Activated CD8-positive, alpha-beta memory T cell treated with anti-CD3 and anti-CD28 coated beads for 24 hours (primary cell): ENCODE measurements at regions not wholly inside any gene's neighbourhood (a gene's known extent, or its start where the extent isn't known, plus 50 kb on each side); places are given as distances from the start of the nearest gene placed in this dataset.

Experiments
- DNase-seq: peaks from one replicate; pipeline ENCODE4 v3.0.0-alpha.2; 2020

DNA sequence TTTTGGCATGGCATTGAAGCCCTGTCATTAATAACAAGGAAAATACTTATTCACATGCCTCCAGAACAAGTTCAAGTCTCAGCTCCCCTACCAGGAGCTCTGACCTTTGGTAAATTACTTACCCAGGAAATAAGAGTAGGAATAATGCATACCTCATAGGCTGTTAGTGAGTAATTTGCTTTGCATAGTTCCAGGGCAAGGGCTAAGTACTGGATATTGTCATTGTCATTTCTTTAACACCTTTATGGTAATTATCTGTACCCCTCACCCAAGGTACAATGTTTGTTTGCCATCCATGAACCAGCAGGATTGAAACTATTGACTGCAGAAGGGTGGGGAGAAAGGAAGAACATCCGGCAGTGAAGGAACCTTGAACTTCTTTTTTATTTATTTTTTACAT, 148.5 kb downstream of the SOX2 start:
- no peak for DNase-seq

GRCh38 chr3:181862502-181862901, 150.8 kb downstream of the SOX2 start:
- DNase-seq, result no peak

- DNase-seq, result no peak
These were observed 156.9 kb downstream of the SOX2 start for GRCh38 chr3:181868576-181869082.

DNA sequence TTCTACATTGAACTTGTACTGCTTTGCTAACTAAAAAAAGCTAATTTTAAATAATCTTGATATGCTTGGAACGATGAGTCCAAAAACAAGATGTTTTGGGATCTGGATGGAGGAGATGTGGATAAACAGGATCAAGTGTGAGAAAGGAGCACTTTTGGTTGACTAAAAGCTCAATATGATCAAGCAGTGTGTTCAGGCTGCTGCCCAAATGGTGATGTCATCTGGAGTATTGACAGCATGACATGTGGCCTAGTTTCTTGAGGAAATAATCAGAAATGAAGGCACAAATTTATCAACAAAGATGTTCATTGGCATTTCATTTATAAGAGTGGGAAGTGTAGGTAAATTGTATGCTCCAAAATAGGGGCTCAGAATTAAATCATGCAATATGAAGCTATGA, 161.2 kb downstream of the SOX2 start:
- no peak for DNase-seq

GRCh38 chr3:181879926-181880325, 168.2 kb downstream of the SOX2 start:
- DNase-seq, result no peak

- DNase-seq, result no peak
These were observed 168.6 kb downstream of the SOX2 start for GRCh38 chr3:181880331-181880730.

- no peak for DNase-seq
These were observed 170.0 kb downstream of the SOX2 start for GRCh38 chr3:181881749-181882148.

- no peak for DNase-seq
These were observed 174.3 kb downstream of the SOX2 start for GRCh38 chr3:181885868-181886630.

DNA sequence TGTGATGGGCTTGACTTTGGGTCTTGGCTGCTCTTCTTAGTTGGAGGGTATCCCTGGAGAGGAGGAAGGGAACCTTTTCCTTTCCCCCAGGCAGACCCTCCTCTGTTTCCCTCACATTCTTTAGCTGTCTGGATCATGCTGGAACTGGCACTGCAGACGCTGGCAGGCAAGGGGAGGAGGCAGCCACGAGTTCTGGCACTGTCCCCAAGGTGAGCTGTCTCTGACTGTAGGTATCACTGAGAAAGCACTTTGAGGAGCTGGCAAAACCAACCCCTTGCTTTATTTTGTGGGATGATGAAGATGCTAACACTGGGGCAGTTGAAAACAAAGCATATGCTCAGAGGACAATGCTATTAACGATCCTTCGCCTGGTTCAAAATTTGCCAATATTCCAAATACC, 175.0 kb downstream of the SOX2 start:
- DNase-seq, result no peak

- DNase-seq, result no peak
These were observed 176.0 kb downstream of the SOX2 start for GRCh38 chr3:181887685-181888084.

DNA sequence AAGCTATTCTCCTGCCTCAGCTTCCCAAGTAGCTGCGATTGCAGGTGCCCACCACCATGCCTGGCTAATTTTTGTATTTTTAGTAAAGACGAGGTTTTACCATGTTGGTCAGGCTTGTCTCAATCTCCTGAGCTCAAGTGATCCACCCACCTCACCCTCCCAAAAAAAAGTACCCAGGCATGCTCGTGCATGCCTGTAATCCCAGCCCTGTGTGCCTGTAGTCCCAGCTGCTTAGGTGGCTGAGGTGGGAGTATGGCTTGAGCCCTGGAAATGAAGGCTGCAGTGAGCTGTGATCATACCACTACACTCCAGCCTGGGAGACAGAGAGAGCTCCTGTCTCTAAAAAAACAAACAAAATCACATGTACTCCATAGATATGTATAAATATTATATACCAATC, 176.5 kb downstream of the SOX2 start:
- DNase-seq, result no peak

DNA sequence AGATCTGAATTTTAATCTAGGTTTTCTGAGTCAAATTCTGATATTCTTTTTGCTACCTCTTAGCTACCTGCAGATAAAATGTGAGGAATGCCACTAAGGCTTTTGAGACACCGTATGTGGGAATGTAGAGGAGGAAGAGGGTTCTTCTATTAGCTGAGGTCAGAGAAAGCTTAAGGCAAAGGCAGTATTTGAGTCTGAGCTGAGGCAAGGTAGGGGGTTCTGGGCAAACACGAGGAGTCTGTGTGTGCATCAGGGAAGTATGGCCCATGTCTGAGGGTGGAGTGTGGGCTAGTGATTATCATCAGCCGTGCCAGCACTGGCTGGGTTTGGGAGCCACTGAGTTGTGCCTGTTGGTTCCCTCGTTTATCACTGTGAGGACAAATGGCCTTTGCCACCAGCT, 181.1 kb downstream of the SOX2 start:
- DNase-seq, result no peak

DNA sequence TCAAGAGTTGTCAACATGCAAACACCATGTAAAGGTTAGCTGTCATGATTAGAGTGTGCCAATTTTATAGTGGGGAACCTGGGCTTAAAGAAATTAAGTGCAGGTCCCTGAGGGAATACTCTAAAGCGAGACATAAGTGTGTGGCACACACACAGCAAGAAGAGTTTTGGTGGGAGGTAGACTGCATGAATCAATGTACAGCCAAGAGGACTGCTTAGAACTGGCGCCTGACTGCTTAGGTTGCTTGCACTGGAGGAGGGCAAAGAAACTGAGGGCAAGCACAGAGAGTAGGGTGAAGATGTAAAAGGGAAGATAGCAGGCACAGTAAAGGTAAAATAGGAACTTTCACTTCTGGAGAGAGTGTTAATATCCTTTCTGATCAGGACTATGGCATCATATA, 184.9 kb downstream of the SOX2 start:
- DNase-seq, result no peak

DNA sequence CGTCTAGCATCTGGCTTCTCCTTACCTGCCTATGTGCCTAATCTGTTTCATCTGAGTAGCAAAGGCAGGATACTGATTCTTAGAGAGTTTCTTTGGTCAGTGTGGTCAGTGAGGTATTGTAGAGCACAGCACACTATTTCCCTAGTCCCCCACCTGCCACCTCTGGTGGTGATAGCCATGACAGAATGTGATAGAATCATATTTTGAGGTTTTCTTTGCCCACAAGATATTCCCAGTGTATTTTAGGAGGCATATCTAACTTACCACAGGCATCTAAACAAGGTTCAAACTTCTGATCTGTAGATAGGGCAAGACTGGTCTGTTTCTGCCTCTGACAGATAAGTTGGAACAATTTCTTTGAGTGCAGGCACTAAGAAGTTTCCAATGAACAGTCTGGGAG, 188.0 kb downstream of the SOX2 start:
- DNase-seq, result no peak

DNA sequence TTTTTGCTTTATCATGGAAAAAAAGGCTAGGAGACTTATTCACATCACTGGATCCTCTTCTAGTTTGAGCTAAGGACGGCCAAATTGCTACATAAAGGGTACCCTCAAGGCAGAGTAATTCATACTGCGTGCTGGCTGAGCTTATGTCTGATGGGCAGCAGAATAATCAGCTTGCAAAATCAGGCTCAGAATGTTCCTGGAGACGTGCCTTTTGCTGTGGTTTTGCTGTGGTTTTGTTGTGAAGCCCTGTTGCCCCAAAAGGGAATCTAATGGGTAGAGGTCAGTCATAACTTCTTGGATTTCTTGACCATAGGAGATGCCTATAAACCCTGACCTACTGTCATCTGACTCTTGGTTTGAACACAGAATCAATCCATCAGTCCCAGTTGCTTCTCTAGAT, 189.9 kb downstream of the SOX2 start:
- DNase-seq, result no peak

- DNase-seq, result no peak
These were observed 194.6 kb downstream of the SOX2 start for GRCh38 chr3:181906338-181906737.

DNA sequence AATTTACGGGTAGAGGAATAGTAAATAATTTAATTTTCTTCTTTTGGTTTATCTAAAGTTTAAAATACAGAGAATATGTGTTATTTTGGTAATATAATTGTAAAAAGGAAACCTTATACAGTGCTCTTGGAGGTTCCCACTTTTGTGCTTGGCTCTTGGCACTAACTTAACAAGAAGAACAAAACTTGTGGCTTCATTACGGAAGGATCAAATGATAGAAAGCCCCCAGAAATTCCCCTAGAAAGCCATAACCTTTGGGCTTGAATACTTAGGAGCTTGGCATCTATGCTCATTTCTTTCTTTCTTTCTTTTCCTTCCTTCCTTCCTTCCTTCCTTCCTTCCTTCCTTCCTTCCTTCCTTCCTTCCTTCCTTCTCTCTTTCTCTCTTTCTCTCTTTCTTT, 197.5 kb downstream of the SOX2 start:
- DNase-seq, result no peak

GRCh38 chr3:181912384-181912783, 200.7 kb downstream of the SOX2 start:
- no peak for DNase-seq

GRCh38 chr3:181913254-181913653, 201.5 kb downstream of the SOX2 start:
- no peak for DNase-seq

GRCh38 chr3:181915551-181915950, 203.8 kb downstream of the SOX2 start:
- DNase-seq, result no peak

- DNase-seq, result no peak
These were observed 204.3 kb downstream of the SOX2 start for GRCh38 chr3:181916013-181916412.

- no peak for DNase-seq
These were observed 205.3 kb downstream of the SOX2 start for GRCh38 chr3:181917027-181917426.

GRCh38 chr3:181919375-181919774, 207.7 kb downstream of the SOX2 start:
- no peak for DNase-seq

DNA sequence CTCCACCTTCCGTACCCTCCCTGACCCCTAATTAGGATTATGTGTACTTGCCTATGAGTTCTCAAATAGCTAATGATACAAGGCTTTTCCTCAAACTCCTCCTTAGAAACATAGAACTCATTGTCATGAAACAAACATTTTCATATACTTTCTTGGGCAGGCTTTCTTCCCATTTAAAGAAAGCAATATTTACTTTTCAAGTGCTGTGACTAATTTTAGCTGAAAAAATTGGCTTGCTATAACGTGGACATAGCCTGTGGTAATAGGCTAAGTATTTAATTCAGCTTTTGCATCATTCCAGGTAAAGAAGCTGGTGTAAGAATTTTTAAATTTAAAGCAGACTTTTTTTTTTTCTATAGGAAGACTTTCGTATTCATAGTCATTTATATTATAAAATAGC, 208.7 kb downstream of the SOX2 start:
- no peak for DNase-seq

GRCh38 chr3:181921220-181921619, 209.5 kb downstream of the SOX2 start:
- DNase-seq, result no peak
